ENCODE measurements at regions not wholly inside any gene's neighbourhood (a gene's known extent, or its start where the extent isn't known, plus 50 kb on each side); places are given as distances from the start of the nearest gene placed in this dataset.

DNA sequence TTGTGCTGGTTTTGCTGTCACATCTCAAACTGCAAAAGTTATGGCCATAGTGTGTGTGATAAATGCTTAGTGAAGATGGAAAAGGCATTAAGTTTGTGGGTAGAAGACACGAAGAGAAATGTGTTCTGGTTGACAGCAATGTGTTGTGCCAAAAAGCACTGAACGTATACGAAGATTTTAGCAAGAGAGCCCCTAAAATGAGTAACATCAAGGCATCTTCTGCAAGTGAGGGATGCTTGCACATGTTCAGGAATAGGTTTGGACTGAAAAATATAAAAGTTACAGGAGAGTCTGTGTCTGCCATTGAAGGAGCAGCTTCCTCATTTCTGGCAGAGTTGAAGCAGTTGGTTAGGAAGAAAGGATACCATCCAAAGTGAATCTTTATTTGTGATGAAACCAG is 167.1 kb downstream of the ADAMTS15 start:
- DNase-seq (ENCODE audit: low read depth): no peak

DNA sequence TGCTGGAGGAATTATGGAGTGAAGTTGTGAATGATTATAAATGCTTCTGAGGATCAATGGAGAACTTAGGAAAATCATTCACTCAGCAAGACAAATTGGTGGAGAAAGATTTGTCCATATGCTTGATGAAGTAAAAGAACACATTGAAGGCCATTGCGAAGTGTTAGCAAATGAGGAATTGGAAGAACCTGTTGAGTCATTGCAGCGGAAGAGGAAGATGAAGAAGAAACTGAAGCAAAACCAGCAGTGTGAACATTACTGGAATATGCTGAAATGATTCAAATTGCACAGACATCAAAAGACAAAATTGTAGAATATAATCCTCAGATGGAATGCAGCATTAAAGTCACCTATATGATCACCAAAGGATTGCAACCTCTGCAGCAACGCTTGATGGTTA is 168.1 kb downstream of the ADAMTS15 start:
- no peak for DNase-seq (ENCODE audit: low read depth)

DNA sequence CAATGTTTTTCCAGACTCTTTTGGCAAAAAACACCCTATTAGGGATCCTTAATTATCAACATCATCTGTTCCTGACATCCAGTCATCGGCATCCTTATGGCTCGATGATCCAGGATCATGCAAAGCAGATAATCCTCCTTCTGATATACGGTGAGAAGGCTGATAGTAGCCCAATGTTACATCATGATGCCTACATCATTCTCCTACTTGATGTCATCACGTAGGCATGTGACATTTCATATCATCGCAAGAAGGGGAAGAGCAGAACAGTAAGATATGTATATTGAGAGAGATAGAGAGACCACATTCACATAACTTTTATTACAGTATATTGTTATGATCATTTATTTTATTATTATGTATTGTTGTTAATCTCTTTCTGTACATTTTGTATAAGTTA is 168.6 kb downstream of the ADAMTS15 start:
- DNase-seq (ENCODE audit: low read depth): no peak

DNA sequence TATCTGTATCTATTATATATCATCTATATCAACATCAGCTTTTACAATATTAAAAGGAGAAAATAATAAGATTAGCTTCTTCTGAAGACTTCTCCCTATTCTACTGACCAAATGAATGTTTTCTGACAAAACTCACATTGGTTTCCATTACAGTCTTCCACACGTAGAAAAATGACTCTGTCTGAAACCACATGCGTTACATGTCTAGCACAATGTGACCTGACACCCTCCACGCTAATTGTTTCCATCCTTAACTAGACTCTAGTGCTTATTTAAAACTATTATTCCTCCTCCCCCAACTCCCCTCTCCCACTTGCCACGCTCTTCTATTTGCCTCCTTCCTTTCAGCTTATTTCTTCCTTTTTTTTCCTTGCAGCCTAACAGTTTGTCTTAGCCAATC is 172.1 kb downstream of the ADAMTS15 start:
- no peak for DNase-seq (ENCODE audit: low read depth)

DNA sequence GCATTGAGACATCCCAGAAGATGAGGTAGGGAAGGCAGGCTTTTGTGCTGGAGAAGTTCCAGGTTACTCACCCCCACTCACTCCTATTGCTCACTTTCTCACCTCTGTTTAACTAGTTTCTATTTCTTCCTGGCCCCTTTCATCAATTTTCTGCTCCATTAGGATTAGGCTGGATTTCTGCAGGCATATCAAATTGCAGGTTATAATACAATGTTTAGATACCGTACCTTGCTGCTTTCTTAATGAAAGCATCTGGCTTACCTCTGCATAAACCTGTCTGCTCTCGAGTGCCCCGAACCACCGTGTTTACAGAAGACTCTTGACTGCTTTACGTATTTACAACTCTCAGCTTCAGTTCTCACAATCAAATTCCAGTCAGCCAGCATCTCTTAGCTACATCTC is 173.7 kb downstream of the ADAMTS15 start:
- no peak for DNase-seq (ENCODE audit: low read depth)

DNA sequence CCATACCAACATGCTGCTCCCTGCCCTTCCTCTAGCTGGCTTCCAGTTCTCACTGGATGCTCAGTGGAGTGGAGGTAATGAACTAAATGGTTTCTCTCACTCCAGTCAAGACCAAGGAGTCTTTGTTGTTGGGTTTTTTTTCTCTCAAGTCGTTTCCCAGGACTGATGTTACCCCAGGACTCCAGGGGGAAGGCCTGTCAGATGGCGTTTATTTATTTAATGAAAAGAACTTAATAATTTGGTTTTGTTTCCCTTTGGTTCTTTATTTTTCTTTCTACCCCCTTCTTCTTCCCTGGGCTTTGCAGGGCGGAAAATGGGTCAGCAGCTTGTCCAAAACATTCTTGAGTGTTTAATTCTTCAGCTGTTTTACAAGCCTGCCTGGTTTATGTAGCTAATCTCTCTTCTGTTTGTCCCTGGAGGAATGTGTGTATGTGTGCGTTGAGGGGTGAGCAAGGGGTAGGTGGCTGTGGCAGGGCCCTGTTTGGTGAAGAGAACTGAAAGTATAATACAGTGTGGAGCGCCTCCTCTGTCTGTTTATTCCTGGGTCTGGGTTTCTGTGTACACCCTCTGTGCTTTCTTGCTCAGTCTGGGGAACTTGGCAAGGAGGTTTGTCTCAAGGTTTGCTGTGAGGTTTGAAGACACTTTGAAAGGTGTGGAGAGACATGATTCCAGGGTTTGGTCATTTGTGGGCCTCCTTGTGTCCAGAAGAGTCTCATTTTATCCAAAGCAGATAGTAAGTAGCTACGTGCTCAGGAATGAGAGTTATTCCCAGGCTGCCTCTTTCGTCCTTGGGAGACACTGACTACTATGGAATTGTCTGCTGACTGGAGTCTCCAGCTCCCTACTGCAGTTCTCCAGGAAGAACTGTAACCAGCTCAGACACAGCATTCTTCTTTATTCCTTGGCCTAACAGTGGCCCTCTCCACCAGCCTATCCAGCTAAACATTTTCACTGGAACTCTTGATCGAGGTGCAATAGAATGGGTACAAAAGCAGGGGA is 175.5 kb downstream of the ADAMTS15 start:
- no peak for DNase-seq (ENCODE audit: low read depth)

DNA sequence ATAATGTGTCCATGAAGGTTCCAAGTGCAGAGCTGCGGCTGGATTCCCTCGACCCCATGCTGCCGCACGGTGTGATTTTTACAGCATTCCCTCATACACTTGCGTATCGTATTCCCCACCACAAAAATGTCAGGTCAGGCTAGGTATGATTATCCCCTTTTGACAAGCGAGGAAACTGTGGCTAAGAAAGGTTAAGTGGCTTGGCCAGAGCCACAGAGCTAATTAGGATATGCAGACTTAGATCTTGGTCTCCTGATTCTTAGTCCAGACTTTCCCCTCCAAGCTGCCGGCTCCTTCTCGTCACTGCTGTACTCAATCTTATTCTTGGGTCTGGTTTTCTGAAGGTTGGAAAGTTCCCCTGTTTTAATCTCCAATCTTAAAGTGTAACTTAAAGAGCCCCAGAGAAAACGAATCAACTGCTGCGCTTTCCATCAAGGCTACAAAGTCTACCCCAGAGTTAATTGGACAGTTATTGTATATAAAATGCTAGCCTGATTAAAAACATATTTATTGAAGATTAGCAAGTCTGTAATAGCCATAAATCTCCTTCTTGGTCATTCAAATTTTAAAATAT is 176.6 kb downstream of the ADAMTS15 start:
- DNase-seq (ENCODE audit: low read depth): no peak

DNA sequence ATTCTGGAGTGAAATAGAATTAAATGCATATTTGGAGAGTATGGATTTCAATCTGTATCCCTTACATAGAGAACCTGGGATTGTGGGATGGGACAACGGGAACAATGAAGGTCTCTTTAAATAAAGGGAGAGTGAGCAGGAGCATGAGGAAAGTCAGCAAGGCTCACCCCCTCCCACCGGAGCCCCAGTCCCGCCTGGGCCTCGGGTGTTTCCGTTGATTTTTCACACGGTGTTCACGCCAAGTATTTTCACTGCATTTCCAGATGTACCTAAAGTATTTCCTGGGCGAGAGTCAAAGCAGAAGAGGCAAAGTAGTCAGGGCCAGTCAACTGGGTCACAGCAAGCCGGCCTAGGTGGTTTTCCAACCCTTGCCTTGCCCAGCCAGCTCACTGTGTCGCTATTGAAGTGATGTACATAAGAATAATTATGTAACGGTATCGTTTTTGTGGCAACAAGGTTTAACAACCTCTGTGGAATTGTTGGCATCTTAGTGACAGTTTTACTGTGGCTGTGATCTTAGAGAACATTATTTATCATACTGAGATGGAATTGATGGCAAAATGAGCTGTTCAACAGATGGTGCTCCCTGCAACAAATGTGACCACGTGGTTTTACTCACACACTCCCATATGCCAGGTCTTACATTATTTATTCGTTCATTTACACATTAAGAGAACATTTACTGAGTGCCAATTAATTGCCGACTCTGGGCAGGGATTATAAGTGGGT is 177.3 kb downstream of the ADAMTS15 start:
- no peak for DNase-seq (ENCODE audit: low read depth)

DNA sequence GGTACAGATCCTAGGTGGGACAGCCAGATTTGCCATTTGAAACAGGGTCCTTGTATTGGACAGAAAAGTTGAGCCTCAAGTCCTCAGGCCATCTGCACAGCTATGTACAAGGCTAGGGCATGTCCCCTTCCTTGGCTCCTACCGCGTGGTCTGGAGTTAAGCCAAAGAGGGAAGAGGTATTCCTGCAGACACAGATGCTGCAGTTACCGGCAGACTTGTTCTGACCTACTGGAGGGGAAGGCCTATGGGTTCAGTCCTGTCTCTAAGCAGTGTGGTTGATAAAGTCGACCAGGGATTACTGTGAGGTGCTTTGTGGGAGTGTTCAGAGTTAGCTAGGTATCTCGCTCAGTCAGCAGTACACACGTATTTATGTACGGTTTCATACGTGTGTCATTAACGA is 180.6 kb downstream of the ADAMTS15 start:
- DNase-seq (ENCODE audit: low read depth): no peak

DNA sequence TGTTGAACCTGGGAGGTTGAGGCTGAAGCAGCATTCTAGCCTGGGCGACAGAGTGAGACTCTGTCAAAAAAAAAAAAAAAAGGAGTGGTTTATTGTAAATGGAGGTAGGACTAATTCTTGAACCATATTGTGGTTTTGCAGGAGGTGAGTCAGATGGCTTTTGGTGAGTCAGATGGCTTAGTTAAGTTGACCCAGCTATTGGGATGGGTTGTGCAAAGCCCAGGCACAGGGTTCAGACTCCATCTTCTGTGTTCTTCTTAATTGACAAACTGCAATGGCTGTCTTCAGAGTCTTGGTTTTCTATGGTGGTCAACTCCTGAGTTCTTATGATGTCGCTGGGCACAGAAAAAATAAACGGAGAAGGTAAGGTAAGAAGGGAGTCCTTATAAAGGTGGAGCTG is 182.7 kb downstream of the ADAMTS15 start:
- peak; percentile 86 for DNase-seq (ENCODE audit: low read depth)

DNA sequence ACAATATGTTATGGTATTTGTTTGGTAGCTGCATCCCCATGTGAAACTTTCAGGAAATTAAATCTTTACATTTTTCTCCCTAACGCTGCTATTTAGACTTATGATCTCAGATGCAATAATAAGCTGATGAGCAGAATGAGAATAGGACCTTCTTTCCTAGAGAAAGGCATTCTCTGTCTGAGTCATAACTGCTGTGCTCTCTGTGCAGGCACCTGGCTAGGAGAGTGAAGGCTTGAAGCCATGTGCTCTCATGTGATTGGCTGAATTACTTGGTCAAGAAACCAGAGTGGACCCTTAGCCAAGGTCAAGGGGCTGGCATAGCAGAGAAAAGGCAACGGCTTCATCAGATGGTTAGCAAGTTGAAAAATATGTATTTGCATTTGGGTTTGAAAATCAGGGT is 185.0 kb downstream of the ADAMTS15 start:
- DNase-seq (ENCODE audit: low read depth): no peak

DNA sequence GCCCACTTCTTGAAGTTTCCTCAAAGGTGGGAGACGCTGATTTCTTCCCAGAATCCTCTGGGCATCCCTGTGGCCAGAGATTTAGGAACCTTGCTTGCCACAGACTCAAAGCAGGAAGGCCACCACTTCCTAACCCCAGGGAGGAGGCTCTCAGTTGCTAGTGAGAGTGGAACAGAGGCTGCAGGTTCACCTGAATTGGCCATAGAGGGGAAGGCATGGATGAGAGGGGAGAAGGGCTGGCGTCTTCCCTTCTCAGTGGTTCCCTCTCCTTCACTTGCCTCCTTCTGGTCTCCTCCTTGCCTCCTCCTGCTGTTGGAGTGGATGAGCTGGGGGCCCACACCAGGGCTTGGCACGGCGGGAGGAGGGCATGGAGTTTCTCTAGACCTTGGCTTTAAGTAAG is 185.7 kb downstream of the ADAMTS15 start:
- DNase-seq (ENCODE audit: low read depth): no peak

DNA sequence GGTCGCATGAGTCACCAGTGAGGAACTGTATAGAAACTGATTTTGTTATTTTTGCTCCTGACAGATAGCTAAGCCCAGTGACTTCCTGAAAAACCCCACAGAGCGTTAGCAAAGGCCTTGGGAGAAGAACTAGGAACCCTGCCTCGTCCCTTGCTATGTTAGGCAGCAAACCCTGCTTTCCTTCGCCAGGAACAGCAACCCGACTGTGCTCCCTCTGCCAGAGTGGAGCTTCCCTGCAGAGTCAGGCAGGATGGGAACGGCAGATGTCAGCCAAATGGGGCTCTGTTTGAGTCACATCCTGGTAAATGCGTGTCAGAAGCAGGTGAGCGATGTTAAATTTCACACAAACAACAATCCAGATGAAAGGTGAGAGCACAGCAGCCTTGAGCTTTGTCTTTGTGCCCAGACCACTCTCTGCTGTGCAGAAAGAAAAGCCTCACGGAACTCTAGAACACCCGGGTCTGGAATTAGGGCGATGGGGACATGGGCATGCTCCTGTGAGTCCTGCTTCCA is 186.6 kb downstream of the ADAMTS15 start:
- DNase-seq (ENCODE audit: low read depth): no peak

DNA sequence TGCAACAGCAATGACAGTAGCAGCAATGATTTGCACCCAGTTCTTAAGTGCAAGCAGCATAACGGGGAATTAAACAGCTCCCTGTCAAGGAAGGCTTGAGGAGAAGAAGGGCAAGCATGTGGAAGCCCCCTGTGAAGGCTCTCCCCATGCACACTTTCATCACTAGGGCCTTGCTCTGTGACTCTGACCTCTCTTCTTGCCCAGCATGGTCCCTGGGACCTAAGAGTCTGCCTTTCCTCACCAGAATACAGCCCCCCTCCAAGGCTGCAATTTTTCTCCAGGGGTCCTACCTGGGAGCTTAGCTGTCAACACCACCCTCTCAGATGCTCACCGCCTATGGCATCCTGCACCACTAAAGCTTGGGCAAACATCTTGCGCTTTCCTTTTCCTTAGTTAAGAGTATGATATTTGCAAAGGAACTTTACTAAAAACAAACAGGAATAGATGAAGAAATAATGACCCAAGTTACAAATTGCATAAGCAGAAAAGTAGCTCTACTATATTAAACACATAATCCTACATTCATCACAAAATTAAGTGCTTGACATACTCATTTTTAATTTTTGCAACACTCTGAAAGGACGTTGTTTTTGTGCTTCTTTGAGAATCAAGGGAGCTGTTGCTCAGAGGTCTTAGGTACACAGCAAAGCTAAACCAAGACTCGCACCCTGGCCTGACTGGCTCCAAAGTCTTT is 187.6 kb downstream of the ADAMTS15 start:
- DNase-seq (ENCODE audit: low read depth): no peak

DNA sequence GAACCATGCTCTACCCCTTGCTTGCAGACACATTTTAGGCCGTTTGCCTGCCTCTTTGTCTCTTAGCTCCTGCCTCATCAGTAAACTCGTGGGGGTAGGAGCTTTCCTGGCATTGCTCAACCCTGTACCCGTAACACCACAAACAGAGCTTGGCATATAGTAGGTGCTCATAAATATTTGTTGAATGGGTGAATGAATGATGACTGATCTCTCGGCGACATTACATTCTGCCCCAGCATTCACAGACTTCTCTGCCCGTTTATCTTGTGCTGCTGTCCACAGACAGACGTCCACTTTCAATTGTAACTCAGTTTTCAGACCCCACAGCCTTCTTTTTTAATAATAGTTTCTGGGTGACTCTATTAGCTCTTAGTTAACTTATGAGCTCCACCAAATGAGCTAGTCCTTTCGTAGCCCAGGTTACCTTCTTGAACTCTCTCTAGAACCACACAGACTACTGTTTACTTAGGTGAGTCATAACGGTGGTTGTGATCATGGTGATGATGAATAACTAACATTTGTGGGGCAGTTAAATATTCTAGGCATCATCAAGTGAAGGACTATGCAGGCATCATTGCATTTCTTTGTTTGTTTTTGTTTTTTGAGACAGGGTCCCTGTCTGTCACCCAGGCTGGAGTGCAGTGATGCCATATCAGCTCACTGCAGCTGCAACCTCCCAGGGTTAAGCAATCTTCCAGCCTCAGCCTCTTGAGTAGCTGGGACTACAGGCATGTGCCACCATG is 188.4 kb downstream of the ADAMTS15 start:
- no peak for DNase-seq (ENCODE audit: low read depth)

DNA sequence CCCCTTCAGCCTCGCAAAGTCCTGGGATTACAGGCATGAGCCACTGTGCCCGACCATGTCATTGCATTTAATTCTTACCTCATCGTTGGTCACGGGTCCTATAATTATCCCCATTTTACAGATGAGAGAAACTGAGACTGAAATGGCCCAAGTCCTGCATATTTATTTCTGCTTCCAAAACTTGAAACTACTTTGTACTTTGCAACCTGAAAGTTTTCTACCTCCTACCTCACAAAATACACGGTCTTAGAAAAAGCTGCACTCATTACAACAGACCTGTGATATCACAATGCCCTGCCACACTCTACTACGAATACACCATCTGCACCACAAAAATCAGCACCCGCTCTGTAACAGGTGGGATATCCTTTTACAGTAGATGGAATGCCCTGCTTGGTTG is 189.1 kb downstream of the ADAMTS15 start:
- DNase-seq (ENCODE audit: low read depth): no peak

DNA sequence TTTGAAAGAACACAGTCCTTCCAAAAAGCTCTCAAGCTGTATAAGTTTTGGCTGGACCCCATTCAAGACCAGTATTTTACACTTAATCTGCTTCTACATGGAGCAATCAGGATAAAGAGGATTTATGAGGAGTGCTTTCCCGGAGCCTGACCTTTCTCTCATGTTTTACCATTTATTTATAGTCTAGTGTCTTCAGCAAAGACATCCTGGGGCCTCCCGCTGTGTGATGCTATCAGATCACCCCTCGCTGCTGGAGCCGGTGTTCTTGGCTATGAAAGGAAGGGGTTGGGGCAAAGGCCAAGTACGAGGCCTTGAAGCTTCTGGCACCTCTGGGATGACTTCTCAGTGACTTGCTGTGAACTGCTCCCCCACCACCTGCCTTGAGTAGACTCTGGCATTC is 189.6 kb downstream of the ADAMTS15 start:
- no peak for DNase-seq (ENCODE audit: low read depth)

DNA sequence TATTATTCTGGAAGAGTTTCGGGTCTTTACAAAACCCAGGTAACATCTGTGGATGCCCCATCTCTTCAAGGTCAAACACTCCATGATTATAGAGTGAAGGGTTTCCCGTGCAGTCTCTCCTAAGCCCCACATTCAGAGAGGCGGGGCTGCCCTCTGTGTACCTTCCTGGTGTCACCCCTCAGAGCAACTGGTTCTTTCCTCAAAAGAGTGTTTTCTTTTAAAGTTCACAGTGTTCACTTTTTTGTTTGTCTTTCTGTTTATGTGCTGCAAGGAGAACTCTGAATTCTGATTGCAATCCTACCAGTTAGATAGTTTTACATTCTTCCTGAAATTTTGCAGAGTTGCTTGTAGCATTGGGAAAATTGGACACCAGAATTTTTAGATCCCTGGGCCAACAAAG is 190.2 kb downstream of the ADAMTS15 start:
- no peak for DNase-seq (ENCODE audit: low read depth)

DNA sequence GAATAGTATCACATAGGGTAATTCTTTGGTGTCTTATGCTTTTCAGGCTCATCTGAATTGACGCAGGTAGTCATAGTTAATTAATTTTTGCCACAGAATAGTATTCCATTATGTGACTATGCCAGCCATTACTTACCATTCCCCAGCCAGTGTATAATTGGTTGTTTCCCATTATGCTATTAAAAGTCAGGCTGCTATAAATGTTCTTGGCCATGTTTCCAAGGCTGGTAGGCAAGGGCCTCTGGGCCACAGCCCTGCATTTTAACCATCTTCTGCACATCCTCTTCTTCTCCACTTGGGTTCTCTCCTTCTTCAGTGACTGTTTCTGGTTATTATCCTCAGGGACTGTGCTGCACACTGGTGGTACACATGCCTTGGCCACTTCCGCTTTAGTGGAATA is 190.9 kb downstream of the ADAMTS15 start:
- no peak for DNase-seq (ENCODE audit: low read depth)

DNA sequence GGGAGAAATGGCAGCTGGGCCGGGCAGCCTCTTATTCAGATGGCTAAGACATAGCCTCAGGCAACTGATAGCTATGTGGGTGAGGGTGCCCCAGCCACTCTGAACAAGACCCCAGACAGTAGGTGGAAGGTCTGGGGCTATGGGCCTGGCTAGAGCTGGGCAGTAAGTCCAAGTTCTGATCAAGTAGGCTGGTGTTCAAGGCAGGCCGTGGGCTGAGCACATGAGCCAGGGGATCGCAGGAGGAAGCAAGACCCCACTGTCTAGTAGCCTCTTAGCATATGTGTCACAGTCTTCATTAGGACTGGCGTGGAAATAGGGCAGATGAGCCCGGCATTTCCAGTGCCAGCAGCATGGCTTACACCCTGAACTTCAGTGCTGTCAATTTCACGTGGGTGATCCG is 192.1 kb downstream of the ADAMTS15 start:
- no peak for DNase-seq (ENCODE audit: low read depth)

DNA sequence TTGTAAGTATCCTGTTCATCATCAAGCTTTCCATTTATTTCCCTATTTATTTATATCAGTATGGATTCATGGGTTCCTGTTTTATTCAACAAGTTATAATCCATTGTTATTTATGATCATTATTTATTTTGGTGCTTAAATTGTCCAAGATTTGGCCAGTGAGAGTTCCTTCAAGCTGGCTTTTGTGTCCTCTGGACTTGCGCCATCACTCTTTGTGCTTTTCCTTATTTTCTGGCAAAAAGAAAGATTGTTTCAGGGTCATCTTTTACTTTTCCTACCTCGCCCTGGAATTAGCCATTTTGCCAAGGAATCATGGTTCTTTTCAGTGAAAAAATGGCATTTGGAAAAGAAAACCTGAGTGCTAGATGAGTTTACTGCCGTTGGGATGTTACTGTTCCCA is 193.4 kb downstream of the ADAMTS15 start:
- no peak for DNase-seq (ENCODE audit: low read depth)

Data from HS-5 (cell line).